Hepatocyte (in vitro differentiated cells): ENCODE measurements at regions not wholly inside any gene's neighbourhood (a gene's known extent, or its start where the extent isn't known, plus 50 kb on each side); places are given as distances from the start of the nearest gene placed in this dataset.

ENCODE experiments used
- DNase-seq: peaks from one replicate; pipeline ENCODE4 v3.0.0-alpha.2; 2016; ENCODE audit warnings: low spot score
- H2AFZ ChIP-seq: fragments of 200-600 bp; sonication (generic); 2 replicates; pipeline ENCODE4 v1.6.0; 2016; ENCODE audit warnings: antibody characterized with exemption, mild to moderate bottlenecking
- H3K27ac ChIP-seq: fragments of 200-600 bp; sonication (generic); 2 replicates; pipeline ENCODE4 v1.5.1; 2016; ENCODE audit warnings: mild to moderate bottlenecking
- H3K27me3 ChIP-seq: fragments of 200-600 bp; sonication (generic); 2 replicates; pipeline ENCODE4 v1.6.1; 2016
- H3K36me3 ChIP-seq: fragments of 200-600 bp; sonication (generic); replicated peaks from 2 replicates; pipeline ENCODE4 v1.5.1; 2016; ENCODE audit warnings: low read depth; ENCODE audit not compliant: insufficient read depth
- H3K4me1 ChIP-seq: fragments of 200-600 bp; sonication (generic); 2 replicates; pipeline ENCODE4 v1.5.1; 2016; ENCODE audit warnings: mild to moderate bottlenecking, moderate library complexity; ENCODE audit not compliant: insufficient read depth
- H3K4me2 ChIP-seq: fragments of 200-600 bp; sonication (generic); 2 replicates; pipeline ENCODE4 v1.6.0; 2016
- H3K4me3 ChIP-seq: fragments of 200-600 bp; sonication (generic); 2 replicates; pipeline ENCODE4 v1.5.1; 2016; ENCODE audit warnings: mild to moderate bottlenecking
- H3K79me2 ChIP-seq: fragments of 200-600 bp; sonication (generic); 2 replicates; pipeline ENCODE4 v1.6.0; 2017; ENCODE audit warnings: mild to moderate bottlenecking
- H3K9me2 ChIP-seq: fragments of 200-600 bp; sonication (generic); replicated peaks from 2 replicates; pipeline ENCODE4 v1.6.0; 2017; ENCODE audit warnings: mild to moderate bottlenecking; ENCODE audit not compliant: insufficient read depth
- H3K9me3 ChIP-seq: fragments of 200-600 bp; sonication (generic); 2 replicates; pipeline ENCODE4 v1.5.1; 2016; ENCODE audit warnings: low read depth, mild to moderate bottlenecking
- H4K20me1 ChIP-seq: fragments of 200-600 bp; sonication (generic); 2 replicates; pipeline ENCODE4 v1.6.0; 2016; ENCODE audit warnings: mild to moderate bottlenecking; ENCODE audit not compliant: insufficient read depth, poor library complexity, severe bottlenecking
- CTCF ChIP-seq: fragments of 200-600 bp; sonication (generic); IDR thresholded peaks from 2 replicates; pipeline ENCODE4 v1.5.1; 2016; ENCODE audit warnings: antibody characterized with exemption, mild to moderate bottlenecking; ENCODE audit not compliant: poor library complexity
- EZH2 ChIP-seq: fragments of 200-600 bp; sonication (generic); IDR thresholded peaks from 2 replicates; pipeline ENCODE4 v1.6.1; 2016; ENCODE audit warnings: antibody characterized with exemption, mild to moderate bottlenecking, borderline replicate concordance
- EZH2phosphoT487 ChIP-seq: fragments of 200-600 bp; sonication (generic); IDR thresholded peaks from one replicate; pipeline ENCODE4 v1.6.1; 2018; ENCODE audit warnings: antibody characterized with exemption, mild to moderate bottlenecking, low read depth, moderate library complexity; ENCODE audit not compliant: unreplicated experiment, severe bottlenecking
- WGBS: methylation state at CpG from one replicate; pipeline ENCODE4 v1.1.6; 2016; ENCODE audit warnings: low lambda C conversion rate; ENCODE audit errors: missing lambda C conversion rate; 5-methylcytosine and 5-hydroxymethylcytosine counted together

- TF ChIP-seq CTCF = no peak
- TF ChIP-seq EZH2phosphoT487 = no peak
- TF ChIP-seq EZH2 = no peak
- Histone ChIP-seq H3K4me3 (no peak overlapping the region), H3K79me2 (no peaks in the 10 kb centered on the region), H3K4me2 (no peak overlapping the region), H3K27me3 (no peaks in the 10 kb centered on the region), H3K36me3 (no peaks in the 10 kb centered on the region), H2AFZ (no peak overlapping the region), H4K20me1 (no peaks in the 10 kb centered on the region), H3K4me1 (no peaks in the 10 kb centered on the region), H3K27ac (no peak overlapping the region), H3K9me2 (no peaks in the 10 kb centered on the region), H3K9me3 (no peaks in the 10 kb centered on the region)
- 88% methylated on average over 3 of the region's 3 CpGs for WGBS
- DNase-seq = no peak
These were observed 511.1 kb downstream of the TMEM135 start for GRCh38 chr11:87548797-87549196.

GRCh38 chr11:87545858-87546257 lies 508.1 kb downstream of the TMEM135 start:
- Histone ChIP-seq H3K4me1 (no peaks in the 10 kb centered on the region), H4K20me1 (no peaks in the 10 kb centered on the region), H2AFZ (no peak overlapping the region), H3K27ac (no peak overlapping the region), H3K4me3 (no peak overlapping the region), H3K4me2 (no peak overlapping the region), H3K27me3 (no peaks in the 10 kb centered on the region), H3K9me2 (no peaks in the 10 kb centered on the region), H3K79me2 (no peaks in the 10 kb centered on the region), H3K9me3 (no peaks in the 10 kb centered on the region), H3K36me3 (no peaks in the 10 kb centered on the region)
- TF ChIP-seq EZH2 = no peak
- TF ChIP-seq EZH2phosphoT487 = no peak
- TF ChIP-seq CTCF = no peak
- WGBS = 62% methylated on average over 1 of the region's 1 CpG
- no peak for DNase-seq

GRCh38 chr11:87539596-87539995 lies 501.9 kb downstream of the TMEM135 start:
- no peak overlapping the region for H2AFZ ChIP-seq
- no peaks in the 10 kb centered on the region for H4K20me1 ChIP-seq
- H3K27ac ChIP-seq = no peak overlapping the region
- TF ChIP-seq EZH2phosphoT487 = no peak
- TF ChIP-seq CTCF = no peak
- no peak for TF ChIP-seq EZH2
- DNase-seq = no peak
- no peaks in the 10 kb centered on the region for H3K4me1 ChIP-seq
- H3K4me2 ChIP-seq = no peak overlapping the region
- no peak overlapping the region for H3K4me3 ChIP-seq
- WGBS = 76% methylated on average over 1 of the region's 1 CpG
- no peaks in the 10 kb centered on the region for H3K9me2 ChIP-seq
- H3K79me2 ChIP-seq = no peaks in the 10 kb centered on the region
- H3K9me3 ChIP-seq = no peaks in the 10 kb centered on the region
- no peaks in the 10 kb centered on the region for H3K36me3 ChIP-seq
- no peaks in the 10 kb centered on the region for H3K27me3 ChIP-seq

- H2AFZ ChIP-seq = no peak overlapping the region
- WGBS = 89% methylated on average over 4 of the region's 4 CpGs
These were observed 498.8 kb downstream of the TMEM135 start for GRCh38 chr11:87536565-87536964.

More at GRCh38 chr11:87536565-87536964, 498.8 kb downstream of the TMEM135 start:
- H3K27ac ChIP-seq = no peak overlapping the region
- H3K27me3 ChIP-seq = no peaks in the 10 kb centered on the region
- no peaks in the 10 kb centered on the region for H4K20me1 ChIP-seq
- no peaks in the 10 kb centered on the region for H3K9me3 ChIP-seq
- H3K36me3 ChIP-seq = no peaks in the 10 kb centered on the region
- H3K79me2 ChIP-seq = no peaks in the 10 kb centered on the region
- no peak for TF ChIP-seq EZH2phosphoT487
- TF ChIP-seq CTCF = no peak
- no peak for TF ChIP-seq EZH2
- H3K9me2 ChIP-seq = no peaks in the 10 kb centered on the region
- DNase-seq = no peak
- no peaks in the 10 kb centered on the region for H3K4me1 ChIP-seq
- H3K4me2 ChIP-seq = no peak overlapping the region
- H3K4me3 ChIP-seq = no peak overlapping the region
